ENCODE measurements at regions not wholly inside any gene's neighbourhood (a gene's known extent, or its start where the extent isn't known, plus 50 kb on each side); places are given as distances from the start of the nearest gene placed in this dataset.
"Not testable (repeated sequence)": the region's sequence is repeated elsewhere in the genome, so short reads cannot be mapped to it uniquely, and the experiment has no call there.

DNA sequence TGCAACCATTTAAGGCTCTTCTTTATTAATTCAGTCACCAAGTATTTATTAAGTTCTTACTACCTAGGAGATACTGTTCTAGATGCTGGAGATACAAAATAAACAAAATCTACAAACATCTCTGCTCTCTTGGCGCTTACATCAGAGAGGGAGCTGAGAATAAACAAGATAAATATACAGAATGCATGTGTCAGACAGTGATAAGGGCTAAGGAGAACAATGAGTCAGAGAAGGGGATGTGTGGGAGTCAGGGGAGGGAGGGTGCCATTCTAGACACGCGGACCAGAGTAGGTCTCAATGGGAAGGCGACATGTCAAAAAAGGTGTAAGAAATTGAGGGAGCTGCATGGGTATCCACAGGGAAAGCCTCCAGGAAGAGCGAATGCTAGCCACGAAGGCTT, 393.2 kb downstream of the RWDD3 start:
- Histone ChIP-seq H3K36me3 (ENCODE audit: control insufficient read depth, low read depth, low read length) (no peaks in the 10 kb centered on the region), H3K27ac (ENCODE audit: low read length) (no peak overlapping the region), H3K4me1 (ENCODE audit: control insufficient read depth, low read depth, low read length) (no peaks in the 10 kb centered on the region), H3K9me3 (ENCODE audit: control insufficient read depth, low read depth, low read length) (no peaks in the 10 kb centered on the region), H3K4me3 (ENCODE audit: low read length) (no peak overlapping the region), H3K9ac (ENCODE audit: low read length) (no peak overlapping the region), H3K27me3 (ENCODE audit: control insufficient read depth, insufficient read depth, low read length) (no peaks in the 10 kb centered on the region)

DNA sequence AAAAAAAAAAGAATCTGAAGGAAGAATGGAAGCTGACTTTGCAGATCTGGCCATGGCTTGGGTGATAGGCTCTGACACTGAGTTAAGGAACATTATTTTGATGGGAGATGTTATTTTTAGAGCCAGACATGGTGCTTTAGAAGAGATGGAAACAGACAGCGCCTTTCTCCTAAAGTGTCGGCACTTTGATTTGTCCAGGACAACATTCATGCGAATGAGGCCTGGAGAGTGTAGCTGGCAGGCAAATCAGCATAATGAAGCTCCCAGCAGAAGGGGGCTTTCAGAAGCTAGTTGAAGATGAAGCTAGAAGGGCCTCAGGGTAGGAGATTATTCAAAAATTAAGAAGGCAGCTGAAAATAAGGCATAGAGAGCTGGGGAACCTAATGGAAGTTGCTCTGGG, 397.7 kb downstream of the RWDD3 start:
- Histone ChIP-seq H3K36me3 (ENCODE audit: control insufficient read depth, low read depth, low read length) (no peaks in the 10 kb centered on the region), H3K9ac (ENCODE audit: low read length) (no peak overlapping the region), H3K4me3 (ENCODE audit: low read length) (no peak overlapping the region), H3K27ac (ENCODE audit: low read length) (no peak overlapping the region), H3K27me3 (ENCODE audit: control insufficient read depth, insufficient read depth, low read length) (no peaks in the 10 kb centered on the region), H3K4me1 (ENCODE audit: control insufficient read depth, low read depth, low read length) (no peaks in the 10 kb centered on the region), H3K9me3 (ENCODE audit: control insufficient read depth, low read depth, low read length) (no peaks in the 10 kb centered on the region)

DNA sequence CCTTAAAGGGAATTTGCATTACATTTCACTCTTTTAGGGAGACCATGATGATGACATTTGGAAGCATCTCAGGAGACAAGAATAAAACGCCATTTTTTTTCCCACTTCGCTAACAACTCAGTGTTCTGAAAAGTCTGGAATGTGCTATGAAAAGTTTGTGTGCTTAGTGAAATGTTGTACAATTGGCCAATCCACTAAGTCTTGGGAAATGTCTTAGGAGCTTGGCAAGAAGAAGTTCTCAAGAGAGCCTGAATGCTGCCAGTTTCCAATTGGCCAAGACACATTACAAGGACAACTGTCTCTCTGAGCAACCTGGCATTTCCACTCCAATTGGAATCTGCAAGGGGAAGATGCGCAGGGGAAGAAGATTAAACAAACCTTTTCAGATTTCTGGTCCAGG, 401.8 kb downstream of the RWDD3 start:
- Histone ChIP-seq H3K9me3 (ENCODE audit: control insufficient read depth, low read depth, low read length) (no peaks in the 10 kb centered on the region), H3K36me3 (ENCODE audit: control insufficient read depth, low read depth, low read length) (no peaks in the 10 kb centered on the region), H3K4me3 (ENCODE audit: low read length) (no peak overlapping the region), H3K27me3 (ENCODE audit: control insufficient read depth, insufficient read depth, low read length) (no peaks in the 10 kb centered on the region), H3K9ac (ENCODE audit: low read length) (no peak overlapping the region), H3K4me1 (ENCODE audit: control insufficient read depth, low read depth, low read length) (no peaks in the 10 kb centered on the region), H3K27ac (ENCODE audit: low read length) (no peak overlapping the region)

DNA sequence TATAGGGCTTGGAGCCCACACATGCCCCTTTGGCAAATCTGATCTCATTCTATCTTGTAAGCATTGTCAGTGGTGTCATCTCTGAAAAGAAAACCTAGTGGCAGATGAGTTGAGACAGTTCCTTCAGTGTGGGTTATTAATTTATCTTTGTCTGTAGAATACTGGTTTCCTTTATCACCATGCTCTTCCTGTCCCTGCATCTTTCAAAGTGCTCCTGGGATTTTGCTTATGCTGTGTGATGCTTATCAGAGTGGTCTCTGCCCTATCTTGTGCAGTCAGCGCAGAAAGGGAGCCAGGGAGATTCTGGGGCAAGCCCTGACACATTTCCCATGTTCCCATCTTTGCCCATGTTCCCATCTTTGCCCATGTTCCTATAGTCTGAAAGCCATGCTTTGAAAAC, 402.9 kb downstream of the RWDD3 start:
- Histone ChIP-seq H3K4me1 (ENCODE audit: control insufficient read depth, low read depth, low read length) (no peaks in the 10 kb centered on the region), H3K4me3 (ENCODE audit: low read length) (no peak overlapping the region), H3K36me3 (ENCODE audit: control insufficient read depth, low read depth, low read length) (no peaks in the 10 kb centered on the region), H3K9ac (ENCODE audit: low read length) (no peak overlapping the region), H3K27ac (ENCODE audit: low read length) (no peak overlapping the region), H3K9me3 (ENCODE audit: control insufficient read depth, low read depth, low read length) (no peaks in the 10 kb centered on the region), H3K27me3 (ENCODE audit: control insufficient read depth, insufficient read depth, low read length) (no peaks in the 10 kb centered on the region)

DNA sequence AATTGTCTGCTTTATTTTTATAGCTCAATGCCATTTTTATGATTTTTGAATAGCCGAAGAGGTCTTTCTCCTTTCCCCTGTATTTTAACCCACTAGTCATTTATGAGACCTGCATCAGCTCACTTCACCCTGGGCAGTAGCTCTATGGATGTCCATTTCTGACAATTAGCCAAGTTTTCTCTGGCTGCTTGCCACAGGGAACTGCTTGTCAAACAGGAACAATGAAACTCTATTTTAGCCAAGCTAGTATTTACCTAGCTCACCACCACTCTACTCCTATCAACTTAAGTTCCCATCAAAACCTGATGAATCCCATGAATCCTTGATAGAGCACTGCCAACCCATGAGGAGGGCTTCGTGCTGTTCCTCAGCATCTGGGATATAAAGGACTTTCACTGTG, 406.7 kb downstream of the RWDD3 start:
- Histone ChIP-seq H3K4me3 (ENCODE audit: low read length) (no peak overlapping the region), H3K36me3 (ENCODE audit: control insufficient read depth, low read depth, low read length) (no peaks in the 10 kb centered on the region), H3K4me1 (ENCODE audit: control insufficient read depth, low read depth, low read length) (no peaks in the 10 kb centered on the region), H3K27me3 (ENCODE audit: control insufficient read depth, insufficient read depth, low read length) (no peaks in the 10 kb centered on the region), H3K27ac (ENCODE audit: low read length) (no peak overlapping the region), H3K9me3 (ENCODE audit: control insufficient read depth, low read depth, low read length) (no peaks in the 10 kb centered on the region), H3K9ac (ENCODE audit: low read length) (no peak overlapping the region)

DNA sequence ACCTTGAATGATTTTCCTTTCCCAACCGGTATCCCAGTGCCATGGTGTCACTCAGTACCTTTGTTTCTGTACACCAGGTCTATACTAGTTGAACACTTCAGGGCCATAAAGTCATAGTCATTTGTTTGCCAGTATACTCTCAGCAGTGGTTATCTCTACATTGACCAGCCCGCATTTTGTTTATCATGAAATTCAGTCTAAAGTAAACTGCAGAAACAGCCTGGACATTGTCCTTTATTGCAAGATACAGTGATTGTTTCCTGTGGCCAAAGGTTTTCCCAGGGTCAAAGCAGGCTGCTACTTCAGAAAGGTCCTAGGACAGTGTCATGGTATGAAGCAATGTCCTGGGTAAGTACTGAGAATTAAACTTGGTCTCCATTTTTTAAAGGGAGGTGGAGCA, 407.4 kb downstream of the RWDD3 start:
- H3K9me3 ChIP-seq (ENCODE audit: control insufficient read depth, low read depth, low read length): no peaks in the 10 kb centered on the region
- H3K9ac ChIP-seq (ENCODE audit: low read length): no peak overlapping the region
- H3K27ac ChIP-seq (ENCODE audit: low read length): no peak overlapping the region
- no peak overlapping the region for H3K4me3 ChIP-seq (ENCODE audit: low read length)
- H3K36me3 ChIP-seq (ENCODE audit: control insufficient read depth, low read depth, low read length): no peaks in the 10 kb centered on the region
- H3K27me3 ChIP-seq (ENCODE audit: control insufficient read depth, insufficient read depth, low read length): no peaks in the 10 kb centered on the region
- H3K4me1 ChIP-seq (ENCODE audit: control insufficient read depth, low read depth, low read length): no peaks in the 10 kb centered on the region

DNA sequence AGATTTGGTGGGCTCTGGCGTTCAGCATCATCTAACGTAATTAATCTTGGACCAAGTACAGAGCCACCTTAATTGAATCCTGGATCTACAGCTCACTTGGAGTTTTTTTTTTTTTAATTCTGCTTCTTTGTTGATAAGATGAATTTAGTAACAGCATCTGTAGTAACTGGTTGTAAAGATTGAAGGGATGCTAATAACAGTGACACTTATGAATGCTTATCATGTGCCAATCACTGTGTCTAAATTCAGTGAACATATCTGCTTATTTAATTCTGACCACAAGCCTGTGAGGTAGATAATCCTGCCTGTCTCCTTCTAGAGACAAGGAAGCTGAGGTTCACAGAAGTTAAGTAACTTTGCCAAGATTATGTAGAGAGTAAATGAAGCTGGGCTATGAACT, 408.0 kb downstream of the RWDD3 start:
- Histone ChIP-seq H3K4me1 (ENCODE audit: control insufficient read depth, low read depth, low read length) (no peaks in the 10 kb centered on the region), H3K27me3 (ENCODE audit: control insufficient read depth, insufficient read depth, low read length) (no peaks in the 10 kb centered on the region), H3K9me3 (ENCODE audit: control insufficient read depth, low read depth, low read length) (no peaks in the 10 kb centered on the region), H3K27ac (ENCODE audit: low read length) (no peak overlapping the region), H3K4me3 (ENCODE audit: low read length) (no peak overlapping the region), H3K9ac (ENCODE audit: low read length) (no peak overlapping the region), H3K36me3 (ENCODE audit: control insufficient read depth, low read depth, low read length) (no peaks in the 10 kb centered on the region)

DNA sequence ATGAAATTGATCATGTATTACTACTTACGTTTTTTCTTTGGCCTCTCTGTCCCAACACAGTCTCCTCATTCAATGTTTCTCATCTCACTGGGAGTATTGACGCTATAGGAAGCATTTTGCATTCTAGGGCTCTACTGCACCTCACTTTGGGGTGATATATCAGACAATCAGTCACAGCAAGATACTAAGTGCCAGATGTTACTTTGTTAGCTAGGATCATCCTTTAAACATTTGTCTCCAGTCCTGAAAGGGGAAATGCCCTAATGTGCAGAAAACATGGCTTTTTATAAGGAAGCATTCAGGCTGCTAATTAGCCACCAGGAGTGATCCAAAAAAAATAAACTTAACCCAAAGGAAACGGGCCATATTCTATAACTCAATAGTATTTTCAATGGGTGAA, 409.1 kb downstream of the RWDD3 start:
- H3K27me3 ChIP-seq (ENCODE audit: control insufficient read depth, insufficient read depth, low read length): no peaks in the 10 kb centered on the region
- no peaks in the 10 kb centered on the region for H3K9me3 ChIP-seq (ENCODE audit: control insufficient read depth, low read depth, low read length)
- no peak overlapping the region for H3K9ac ChIP-seq (ENCODE audit: low read length)
- H3K36me3 ChIP-seq (ENCODE audit: control insufficient read depth, low read depth, low read length): no peaks in the 10 kb centered on the region
- H3K27ac ChIP-seq (ENCODE audit: low read length): no peak overlapping the region
- no peaks in the 10 kb centered on the region for H3K4me1 ChIP-seq (ENCODE audit: control insufficient read depth, low read depth, low read length)
- no peak overlapping the region for H3K4me3 ChIP-seq (ENCODE audit: low read length)

DNA sequence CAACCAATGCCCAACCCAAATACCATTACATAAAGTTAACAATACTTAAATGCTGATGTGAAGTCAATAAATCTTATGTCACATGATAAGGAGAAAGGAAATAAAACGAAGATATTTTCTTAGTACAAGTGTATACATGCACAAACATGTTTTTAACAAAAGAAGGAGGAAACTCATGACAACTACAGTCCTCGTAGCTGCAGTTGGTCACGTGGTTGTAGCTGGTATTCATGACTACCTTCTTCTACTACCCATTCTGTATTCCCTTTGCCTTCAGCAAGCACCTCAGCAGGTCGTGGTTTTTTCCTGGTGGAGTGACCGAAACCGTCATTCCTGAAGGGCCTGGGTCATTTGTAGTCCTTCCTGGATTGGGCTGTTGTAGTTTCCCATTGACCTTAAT, 411.1 kb downstream of the RWDD3 start:
- H3K4me3 ChIP-seq (ENCODE audit: low read length); H3K36me3 ChIP-seq (ENCODE audit: control insufficient read depth, low read depth, low read length); H3K9ac ChIP-seq (ENCODE audit: low read length); H3K27me3 ChIP-seq (ENCODE audit: control insufficient read depth, insufficient read depth, low read length); H3K4me1 ChIP-seq (ENCODE audit: control insufficient read depth, low read depth, low read length); H3K9me3 ChIP-seq (ENCODE audit: control insufficient read depth, low read depth, low read length); H3K27ac ChIP-seq (ENCODE audit: low read length): not testable (repeated sequence)

DNA sequence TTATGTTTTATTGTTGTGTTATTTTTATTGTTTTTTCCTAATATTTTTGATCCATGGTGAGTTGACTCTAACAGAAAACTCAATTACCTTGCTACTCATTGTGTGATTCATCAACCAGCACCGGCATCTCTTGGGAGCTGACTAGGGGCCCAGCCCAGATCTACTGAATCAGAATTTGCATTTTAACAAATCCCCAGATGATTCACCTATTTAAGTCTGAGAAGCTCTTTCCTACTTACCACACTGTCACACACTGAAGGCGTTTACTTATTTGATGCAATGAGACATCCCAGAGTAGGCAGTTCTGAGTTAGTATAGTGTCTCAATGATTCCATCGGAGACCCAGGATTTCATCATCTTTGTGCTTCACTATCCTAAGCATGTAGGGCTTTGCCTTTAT, 416.6 kb downstream of the RWDD3 start:
- Histone ChIP-seq H3K27me3 (ENCODE audit: control insufficient read depth, insufficient read depth, low read length) (no peaks in the 10 kb centered on the region), H3K9ac (ENCODE audit: low read length) (no peak overlapping the region), H3K9me3 (ENCODE audit: control insufficient read depth, low read depth, low read length) (no peaks in the 10 kb centered on the region), H3K27ac (ENCODE audit: low read length) (no peak overlapping the region), H3K4me3 (ENCODE audit: low read length) (no peak overlapping the region), H3K36me3 (ENCODE audit: control insufficient read depth, low read depth, low read length) (no peaks in the 10 kb centered on the region), H3K4me1 (ENCODE audit: control insufficient read depth, low read depth, low read length) (peaks cover 3% of the 10 kb centered on the region)

DNA sequence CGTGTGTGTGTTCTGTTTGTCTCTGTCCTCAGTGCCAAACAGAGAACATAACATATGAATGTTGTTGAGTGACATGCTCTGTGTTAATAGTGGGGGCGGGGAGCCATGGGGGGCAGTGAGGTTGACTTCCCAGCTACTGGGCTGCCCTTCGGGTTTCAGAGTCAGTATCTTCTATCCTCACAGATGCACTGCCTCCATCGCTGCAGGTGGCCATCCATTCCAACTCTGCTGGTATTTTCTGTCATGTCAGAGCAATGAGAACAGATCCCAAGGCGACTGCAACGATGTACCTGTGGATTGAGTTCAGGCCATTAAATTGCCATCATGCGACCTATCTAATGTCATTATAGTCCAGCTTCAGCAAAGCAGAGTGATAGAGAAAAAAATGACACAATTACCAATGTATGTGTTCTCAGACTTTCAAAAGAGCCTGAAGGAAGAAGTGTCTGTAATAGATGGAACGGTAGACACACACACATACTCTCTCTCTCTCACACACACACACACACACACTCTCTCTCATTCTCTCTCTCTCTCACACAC, 418.5 kb downstream of the RWDD3 start:
- no peak overlapping the region for H3K4me3 ChIP-seq (ENCODE audit: low read length)
- H3K9me3 ChIP-seq (ENCODE audit: control insufficient read depth, low read depth, low read length): no peaks in the 10 kb centered on the region
- H3K36me3 ChIP-seq (ENCODE audit: control insufficient read depth, low read depth, low read length): no peaks in the 10 kb centered on the region
- H3K27me3 ChIP-seq (ENCODE audit: control insufficient read depth, insufficient read depth, low read length): no peaks in the 10 kb centered on the region
- H3K4me1 ChIP-seq (ENCODE audit: control insufficient read depth, low read depth, low read length): peaks cover 3% of the 10 kb centered on the region
- H3K27ac ChIP-seq (ENCODE audit: low read length): no peak overlapping the region
- H3K9ac ChIP-seq (ENCODE audit: low read length): no peak overlapping the region

DNA sequence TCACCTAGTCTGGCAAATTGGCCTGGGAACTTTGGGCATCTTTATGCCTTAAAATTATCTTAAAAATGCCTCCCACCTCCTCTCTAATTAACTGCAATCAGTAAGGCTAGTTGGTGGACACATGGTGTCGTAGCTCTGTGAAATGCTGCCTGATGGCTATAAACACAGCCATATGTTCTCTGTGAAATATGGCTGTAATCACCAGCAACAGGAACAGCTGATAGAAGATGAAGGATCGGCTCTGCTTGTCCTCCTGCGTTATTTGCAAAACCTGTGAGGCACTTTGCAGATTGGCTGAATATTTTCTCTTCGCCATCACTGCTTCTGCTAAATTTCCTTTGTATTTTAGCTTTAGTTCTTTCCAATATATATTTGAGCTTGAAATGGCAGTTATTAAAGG, 419.6 kb downstream of the RWDD3 start:
- Histone ChIP-seq H3K4me3 (ENCODE audit: low read length) (no peak overlapping the region), H3K9me3 (ENCODE audit: control insufficient read depth, low read depth, low read length) (no peaks in the 10 kb centered on the region), H3K9ac (ENCODE audit: low read length) (no peak overlapping the region), H3K36me3 (ENCODE audit: control insufficient read depth, low read depth, low read length) (no peaks in the 10 kb centered on the region), H3K4me1 (ENCODE audit: control insufficient read depth, low read depth, low read length) (peaks cover 3% of the 10 kb centered on the region), H3K27ac (ENCODE audit: low read length) (no peak overlapping the region), H3K27me3 (ENCODE audit: control insufficient read depth, insufficient read depth, low read length) (no peaks in the 10 kb centered on the region)

Measured in iPS-18a (cell line).